HUES48 (cell line): ENCODE measurements at regions not wholly inside any gene's neighbourhood (a gene's known extent, or its start where the extent isn't known, plus 50 kb on each side); places are given as distances from the start of the nearest gene placed in this dataset.

Experiments used
- H3K27ac ChIP-seq: one replicate; pipeline ENCODE4 v1.7.0; 2013; ENCODE audit warnings: low read depth, low read length, inconsistent platforms
- H3K27me3 ChIP-seq: 2 replicates; pipeline ENCODE4 v1.6.1; 2013; ENCODE audit warnings: mild to moderate bottlenecking, low read length; ENCODE audit not compliant: control insufficient read depth, insufficient read depth
- H3K36me3 ChIP-seq: 2 replicates; pipeline ENCODE4 v1.6.1; 2013; ENCODE audit warnings: low read length; ENCODE audit not compliant: control insufficient read depth, insufficient read depth
- H3K4me1 ChIP-seq: 2 replicates; pipeline ENCODE4 v1.6.1; 2013; ENCODE audit warnings: mild to moderate bottlenecking, low read length; ENCODE audit not compliant: control insufficient read depth, insufficient read depth
- H3K4me3 ChIP-seq: 2 replicates; pipeline ENCODE4 v1.5.1; 2013; ENCODE audit warnings: mild to moderate bottlenecking, low read depth, low read length
- H3K9ac ChIP-seq: 2 replicates; pipeline ENCODE4 v1.6.1; 2013; ENCODE audit warnings: mild to moderate bottlenecking, low read depth, low read length, moderate library complexity
- H3K9me3 ChIP-seq: 2 replicates; pipeline ENCODE4 v1.6.1; 2013; ENCODE audit warnings: low read length; ENCODE audit not compliant: control insufficient read depth, insufficient read depth

DNA sequence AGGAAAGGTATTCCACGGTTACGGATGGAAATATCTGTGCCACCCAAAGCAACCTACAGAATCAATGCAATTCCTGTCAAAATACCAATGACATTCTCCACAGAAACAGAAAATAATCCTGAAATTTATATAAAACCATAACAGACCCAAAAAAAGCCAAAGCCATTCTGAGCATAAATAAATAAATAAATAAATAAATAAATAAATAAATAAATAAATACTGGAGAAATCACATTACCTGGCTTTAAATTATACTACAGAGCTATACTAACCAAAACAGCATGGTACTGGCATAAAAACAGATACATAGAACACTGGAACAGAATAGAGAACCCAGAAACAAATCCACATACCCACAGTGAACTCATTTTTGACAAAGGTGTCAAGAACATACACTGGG lies 191.9 kb upstream of the DUSP10 start:
- H3K9ac ChIP-seq = no peak overlapping the region
- H3K4me1 ChIP-seq = no peaks in the 10 kb centered on the region
- H3K9me3 ChIP-seq = no peaks in the 10 kb centered on the region
- H3K27me3 ChIP-seq = no peaks in the 10 kb centered on the region
- no peak overlapping the region for H3K4me3 ChIP-seq
- no peaks in the 10 kb centered on the region for H3K36me3 ChIP-seq
- no peak overlapping the region for H3K27ac ChIP-seq

GRCh38 chr1:221926441-221926840 lies 184.6 kb upstream of the DUSP10 start:
- Histone ChIP-seq H3K36me3 (no peaks in the 10 kb centered on the region), H3K27ac (no peak overlapping the region), H3K4me3 (no peak overlapping the region), H3K27me3 (no peaks in the 10 kb centered on the region), H3K9ac (no peak overlapping the region), H3K9me3 (no peaks in the 10 kb centered on the region), H3K4me1 (no peaks in the 10 kb centered on the region)

- Histone ChIP-seq H3K36me3 (no peaks in the 10 kb centered on the region), H3K27ac (no peak overlapping the region), H3K9ac (no peak overlapping the region), H3K4me3 (no peak overlapping the region), H3K4me1 (no peaks in the 10 kb centered on the region), H3K9me3 (no peaks in the 10 kb centered on the region), H3K27me3 (no peaks in the 10 kb centered on the region)
Observed at GRCh38 chr1:221925947-221926346, 184.1 kb upstream of the DUSP10 start.

DNA sequence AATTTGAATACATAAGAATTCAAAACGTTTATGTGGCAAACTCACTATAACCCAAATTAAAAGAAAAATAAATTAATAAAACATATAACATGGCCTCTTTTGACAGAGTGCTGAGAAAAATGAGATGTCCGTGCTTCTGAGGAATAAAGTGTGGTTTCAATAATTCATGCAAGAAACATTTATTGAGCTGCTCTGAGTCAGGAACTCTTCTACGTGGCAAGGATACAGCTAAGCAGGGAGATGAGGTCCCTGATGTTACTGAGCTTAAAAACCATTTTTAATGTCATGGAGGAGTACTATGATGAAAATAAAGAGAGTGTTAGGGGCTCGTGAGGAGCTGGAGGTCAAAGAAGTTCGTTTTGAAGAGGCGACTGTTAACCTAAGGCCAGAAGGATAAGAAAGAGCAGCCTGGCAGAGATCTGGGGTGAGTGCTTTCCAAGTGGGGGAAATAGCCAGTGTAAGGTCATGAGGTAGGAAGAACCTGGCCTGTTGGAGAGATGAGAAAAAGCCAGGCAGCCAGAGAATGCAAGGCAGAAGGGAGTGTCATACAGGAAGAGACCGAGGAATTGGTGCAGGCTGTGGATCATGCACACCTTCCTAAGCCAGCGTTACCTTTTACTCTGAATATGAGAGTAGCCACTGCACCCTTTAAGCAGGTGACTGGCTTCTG lies 182.2 kb upstream of the DUSP10 start:
- no peak overlapping the region for H3K4me3 ChIP-seq
- H3K9ac ChIP-seq = no peak overlapping the region

GRCh38 chr1:221921936-221922335 lies 180.0 kb upstream of the DUSP10 start:
- Histone ChIP-seq H3K27ac (no peak overlapping the region), H3K4me3 (no peak overlapping the region), H3K9ac (no peak overlapping the region), H3K4me1 (no peaks in the 10 kb centered on the region), H3K36me3 (no peaks in the 10 kb centered on the region), H3K9me3 (no peaks in the 10 kb centered on the region), H3K27me3 (no peaks in the 10 kb centered on the region)

More for the DNA sequence above, 182.2 kb upstream of the DUSP10 start:
- no peak overlapping the region for H3K27ac ChIP-seq
- H3K36me3 ChIP-seq = no peaks in the 10 kb centered on the region
- H3K4me1 ChIP-seq = no peaks in the 10 kb centered on the region
- H3K9me3 ChIP-seq = no peaks in the 10 kb centered on the region
- H3K27me3 ChIP-seq = no peaks in the 10 kb centered on the region

- no peaks in the 10 kb centered on the region for H3K9me3 ChIP-seq
- H3K27ac ChIP-seq = no peak overlapping the region
- no peaks in the 10 kb centered on the region for H3K4me1 ChIP-seq
- H3K27me3 ChIP-seq = no peaks in the 10 kb centered on the region
- no peak overlapping the region for H3K4me3 ChIP-seq
- H3K9ac ChIP-seq = no peak overlapping the region
- no peaks in the 10 kb centered on the region for H3K36me3 ChIP-seq
Observed at GRCh38 chr1:221919743-221920142, 177.9 kb upstream of the DUSP10 start.

DNA sequence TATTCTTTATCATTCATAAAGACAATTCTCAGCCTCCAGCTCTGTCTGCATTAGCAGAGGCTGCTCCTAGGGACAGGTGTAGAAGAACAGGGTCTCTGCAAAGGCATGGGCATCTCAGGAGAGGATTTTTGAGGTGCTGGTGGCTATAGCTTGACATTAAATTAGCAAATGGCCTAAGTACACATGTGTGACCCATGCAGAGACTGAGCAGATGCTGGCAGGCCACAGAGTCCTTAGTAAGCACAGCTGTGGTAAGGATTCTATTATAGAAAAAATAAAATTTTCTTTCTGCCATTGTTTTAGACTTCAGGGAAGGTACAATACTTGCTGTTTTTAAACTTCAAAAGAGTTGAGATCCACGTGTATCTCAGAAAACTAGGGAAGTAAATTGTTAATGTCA lies 177.5 kb upstream of the DUSP10 start:
- H3K4me1 ChIP-seq = no peaks in the 10 kb centered on the region
- no peak overlapping the region for H3K9ac ChIP-seq
- no peak overlapping the region for H3K27ac ChIP-seq
- no peaks in the 10 kb centered on the region for H3K36me3 ChIP-seq
- H3K27me3 ChIP-seq = no peaks in the 10 kb centered on the region
- H3K4me3 ChIP-seq = no peak overlapping the region
- H3K9me3 ChIP-seq = no peaks in the 10 kb centered on the region

DNA sequence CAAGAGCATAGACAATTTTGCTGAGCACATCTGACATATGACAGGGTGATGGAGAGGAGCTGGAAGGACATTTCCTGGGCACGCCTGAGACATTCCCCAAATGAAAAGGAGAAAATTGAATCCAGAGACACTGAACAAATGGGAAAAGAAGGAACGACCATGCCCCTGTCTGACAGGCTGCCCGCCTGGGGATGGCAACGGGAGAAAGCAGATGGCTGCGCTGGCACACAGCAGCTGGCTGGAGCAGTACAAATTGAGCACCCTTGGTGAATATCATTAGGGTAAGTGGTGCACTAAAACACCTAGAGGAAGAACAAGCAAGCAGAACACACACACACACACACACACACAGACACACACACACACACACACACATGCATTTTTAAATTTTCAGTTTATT lies 174.3 kb upstream of the DUSP10 start:
- H3K27me3 ChIP-seq = no peaks in the 10 kb centered on the region
- H3K4me3 ChIP-seq = no peak overlapping the region
- H3K36me3 ChIP-seq = no peaks in the 10 kb centered on the region
- H3K9me3 ChIP-seq = no peaks in the 10 kb centered on the region
- H3K27ac ChIP-seq = no peak overlapping the region
- no peak overlapping the region for H3K9ac ChIP-seq
- H3K4me1 ChIP-seq = no peaks in the 10 kb centered on the region

DNA sequence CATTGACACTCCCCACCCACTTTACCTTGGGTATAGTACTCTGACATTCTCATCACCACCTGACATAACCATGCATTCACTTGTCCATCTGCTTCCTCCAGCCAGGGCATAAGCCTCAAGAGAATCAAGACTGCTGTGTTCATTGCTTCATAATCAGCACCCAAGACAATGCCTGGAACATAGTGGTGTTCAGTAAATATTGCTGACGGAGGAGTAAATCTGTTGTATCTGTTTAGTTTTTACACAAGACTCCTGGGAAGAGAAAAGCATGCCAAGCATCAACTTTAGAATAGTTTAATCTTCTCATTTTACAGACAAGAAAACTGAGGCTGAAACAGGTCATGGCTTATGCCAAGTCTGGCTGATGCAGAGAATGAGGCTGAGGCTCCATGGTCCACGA lies 173.9 kb upstream of the DUSP10 start:
- H3K27ac ChIP-seq = no peak overlapping the region
- H3K4me1 ChIP-seq = no peaks in the 10 kb centered on the region
- H3K9ac ChIP-seq = no peak overlapping the region
- no peak overlapping the region for H3K4me3 ChIP-seq
- no peaks in the 10 kb centered on the region for H3K9me3 ChIP-seq
- H3K36me3 ChIP-seq = no peaks in the 10 kb centered on the region
- H3K27me3 ChIP-seq = no peaks in the 10 kb centered on the region

- H3K9ac ChIP-seq = no peak overlapping the region
- H3K4me1 ChIP-seq = no peaks in the 10 kb centered on the region
- H3K4me3 ChIP-seq = no peak overlapping the region
- no peaks in the 10 kb centered on the region for H3K9me3 ChIP-seq
- no peaks in the 10 kb centered on the region for H3K36me3 ChIP-seq
- H3K27ac ChIP-seq = no peak overlapping the region
- no peaks in the 10 kb centered on the region for H3K27me3 ChIP-seq
Observed at GRCh38 chr1:221913351-221913892, 171.5 kb upstream of the DUSP10 start.

- Histone ChIP-seq H3K36me3 (no peaks in the 10 kb centered on the region), H3K4me1 (no peaks in the 10 kb centered on the region), H3K4me3 (no peak overlapping the region), H3K27ac (no peak overlapping the region), H3K27me3 (no peaks in the 10 kb centered on the region), H3K9me3 (no peaks in the 10 kb centered on the region), H3K9ac (no peak overlapping the region)
Observed at GRCh38 chr1:221912230-221912629, 170.3 kb upstream of the DUSP10 start.
